ENCODE measurements at regions not wholly inside any gene's neighbourhood (a gene's known extent, or its start where the extent isn't known, plus 50 kb on each side); places are given as distances from the start of the nearest gene placed in this dataset.

GRCh38 chr16:50900391-50900942 lies 158.6 kb downstream of the CYLD start:
- no peaks in the 10 kb centered on the region for H3K4me1 ChIP-seq
- ATAC-seq: no peak
- no peaks in the 10 kb centered on the region for H3K27me3 ChIP-seq
- no peak for TF ChIP-seq CTCF (IDR thresholded peaks at IDR 0.05)
- no peaks in the 10 kb centered on the region for H3K9me3 ChIP-seq
- no peaks in the 10 kb centered on the region for H3K36me3 ChIP-seq
- no peak overlapping the region for H3K4me3 ChIP-seq
- no peak for DNase-seq
- intact Hi-C loops (cut with DNase I): no loop called here
- H3K27ac ChIP-seq: no peak overlapping the region

GRCh38 chr16:50899951-50900350 lies 158.1 kb downstream of the CYLD start:
- H3K4me3 ChIP-seq: no peak overlapping the region
- no peak for ATAC-seq
- no peaks in the 10 kb centered on the region for H3K36me3 ChIP-seq
- intact Hi-C loops (cut with DNase I): no loop called here
- no peaks in the 10 kb centered on the region for H3K27me3 ChIP-seq
- no peak for TF ChIP-seq CTCF (IDR thresholded peaks at IDR 0.05)
- no peak overlapping the region for H3K27ac ChIP-seq
- H3K4me1 ChIP-seq: no peaks in the 10 kb centered on the region
- H3K9me3 ChIP-seq: no peaks in the 10 kb centered on the region
- no peak for DNase-seq

GRCh38 chr16:50889746-50890145 lies 147.9 kb downstream of the CYLD start:
- Histone ChIP-seq H3K27ac (no peak overlapping the region), H3K27me3 (no peaks in the 10 kb centered on the region), H3K4me3 (no peak overlapping the region), H3K36me3 (no peaks in the 10 kb centered on the region), H3K4me1 (no peaks in the 10 kb centered on the region), H3K9me3 (no peaks in the 10 kb centered on the region)
- intact Hi-C loops (cut with DNase I): no loop called here
- ATAC-seq (no peak), DNase-seq (no peak)
- no peak for TF ChIP-seq CTCF (IDR thresholded peaks at IDR 0.05)

GRCh38 chr16:50889276-50889675 lies 147.4 kb downstream of the CYLD start:
- Histone ChIP-seq H3K36me3 (no peaks in the 10 kb centered on the region), H3K4me1 (no peaks in the 10 kb centered on the region), H3K27ac (no peak overlapping the region), H3K9me3 (no peaks in the 10 kb centered on the region), H3K4me3 (no peak overlapping the region), H3K27me3 (no peaks in the 10 kb centered on the region)
- no peak for DNase-seq
- TF ChIP-seq CTCF (IDR thresholded peaks at IDR 0.05): no peak
- no peak for ATAC-seq
- intact Hi-C loops (cut with DNase I): no loop called here

- Histone ChIP-seq H3K27me3 (no peaks in the 10 kb centered on the region), H3K4me1 (no peaks in the 10 kb centered on the region), H3K27ac (no peak overlapping the region), H3K36me3 (no peaks in the 10 kb centered on the region), H3K4me3 (no peak overlapping the region), H3K9me3 (no peaks in the 10 kb centered on the region)
- no peak for TF ChIP-seq CTCF (IDR thresholded peaks at IDR 0.05)
- no peak for ATAC-seq
- intact Hi-C loops (cut with DNase I): no loop called here
- DNase-seq: no peak
Measured at GRCh38 chr16:50888486-50889261, 146.8 kb downstream of the CYLD start.
